Spleen (tissue), 11 donors: ENCODE measurements at regions not wholly inside any gene's neighbourhood (a gene's known extent, or its start where the extent isn't known, plus 50 kb on each side); places are given as distances from the start of the nearest gene placed in this dataset.

Source experiments
- DNase-seq: peaks from one replicate; pipeline ENCODE4 v3.0.0-alpha.2; 2020
- H3K27ac ChIP-seq, 8 donors: fragments of 200-600 bp; sonication (generic) in 7 of 8; 1 replicate in 4 of 8; 2 replicates in 4 of 8; pipeline versions ENCODE4 v1.5.0 to v1.8.0; 2016 to 2021; ENCODE audit warnings: inconsistent platforms in 4 of 8, mild to moderate bottlenecking in 4 of 8, moderate library complexity in 1 of 8
- H3K27me3 ChIP-seq, 7 donors: fragments of 200-600 bp; sonication (generic) in 6 of 7; replicated peaks in 1 of 7; 1 replicate in 4 of 7; 2 replicates in 3 of 7; pipeline versions ENCODE4 v1.5.0 to v1.8.0; 2016 to 2021; ENCODE audit warnings: inconsistent platforms in 3 of 7, mild to moderate bottlenecking in 1 of 7
- H3K36me3 ChIP-seq, 6 donors: fragments of 200-600 bp; sonication (generic) in 5 of 6; 1 replicate in 4 of 6; 2 replicates in 2 of 6; pipeline versions ENCODE4 v1.5.0 to v1.8.0; 2016 to 2021; ENCODE audit warnings: inconsistent platforms in 2 of 6
- H3K4me1 ChIP-seq, 6 donors: fragments of 200-600 bp; sonication (generic) in 5 of 6; 1 replicate in 3 of 6; 2 replicates in 3 of 6; pipeline versions ENCODE4 v1.5.0 to v1.8.0; 2016 to 2021; ENCODE audit warnings: inconsistent platforms in 3 of 6
- H3K4me3 ChIP-seq, 8 donors: fragments of 200-600 bp; sonication (generic) in 7 of 8; 1 replicate in 4 of 8; 2 replicates in 4 of 8; pipeline versions ENCODE4 v1.5.0 to v1.8.0; 2016 to 2021; ENCODE audit warnings: inconsistent platforms in 4 of 8, mild to moderate bottlenecking in 4 of 8, moderate library complexity in 2 of 8
- H3K9me3 ChIP-seq, 8 donors: fragments of 200-600 bp; sonication (generic) in 7 of 8; 1 replicate in 4 of 8; 2 replicates in 4 of 8; pipeline versions ENCODE4 v1.5.0 to v1.8.0; 2016 to 2021; ENCODE audit warnings: inconsistent platforms in 4 of 8
- POLR2A ChIP-seq, 3 donors: fragments of 450-650 bp; IDR thresholded peaks; one replicate each; pipeline ENCODE4 v1.5.1; 2017; ENCODE audit warnings: antibody characterized with exemption in 3 of 3, mild to moderate bottlenecking in 1 of 3
- POLR2AphosphoS5 ChIP-seq, 3 donors: sonication (generic); formaldehyde crosslinking; IDR thresholded peaks; one replicate each; pipeline ENCODE4 v1.5.1; 2017; ENCODE audit warnings: antibody characterized with exemption in 3 of 3
- WGBS, 5 donors: extraction: QIAGEN DNeasy Blood & Tissue Kit in 3 of 5; methylation state at CpG; one replicate each; pipeline versions ENCODE4 v1.1.5 to v1.1.7; 2013 to 2018; 5-methylcytosine and 5-hydroxymethylcytosine counted together
- intact Hi-C: fragments of 100-400 bp; cut with DNase I; formaldehyde crosslinking; loops from one replicate; pipeline ENCODE4 v1.15.0; 2023; ENCODE audit warnings: low total_unique reads
- TF ChIP-seq, protein P1 (sequence below), 11 experiments: fragments of 200-600 bp in 7 of 11; fragments of 450-650 bp in 4 of 11; sonication (generic) in 4 of 11; IDR thresholded peaks in 8 of 11; conservative IDR thresholded peaks in 3 of 11; 1 replicate in 7 of 11; 2 replicates in 4 of 11; pipeline versions ENCODE4 v1.4.0 to v1.8.0; 2016 to 2021; ENCODE audit warnings: antibody characterized with exemption in 11 of 11, inconsistent platforms in 4 of 11, mild to moderate bottlenecking in 1 of 11
- donor health status: healthy with polysubstance abuse.
- donor health status: DM: no; HTN: no; CAD: no; lungs with moderate emphysema.
- donor health status: DM: no; HTN: no; CAD: no.
- donor health status: Bipolar disorder and iron deficiency.
- donor health status: healthy.
- donor health status: DM: no; HTN: no; CAD: no.
- donor health status: DM: yes; HTN: yes; CAD: no.

GRCh38 chr7:13797545-13797944 is 191.9 kb downstream of the ETV1 start:
- Histone ChIP-seq H3K27ac (no peak overlapping the region), H3K27me3 (no peaks in the 10 kb centered on the region), H3K9me3 (no peaks in the 10 kb centered on the region), H3K36me3 (no peaks in the 10 kb centered on the region), H3K4me3 (no peak overlapping the region), H3K4me1 (no peaks in the 10 kb centered on the region)
- DNase-seq = no peak
- 57 to 72% (median 61%) methylated on average over 1 of the region's 1 CpG for WGBS, 5 donors
- TF ChIP-seq, protein P1, sequence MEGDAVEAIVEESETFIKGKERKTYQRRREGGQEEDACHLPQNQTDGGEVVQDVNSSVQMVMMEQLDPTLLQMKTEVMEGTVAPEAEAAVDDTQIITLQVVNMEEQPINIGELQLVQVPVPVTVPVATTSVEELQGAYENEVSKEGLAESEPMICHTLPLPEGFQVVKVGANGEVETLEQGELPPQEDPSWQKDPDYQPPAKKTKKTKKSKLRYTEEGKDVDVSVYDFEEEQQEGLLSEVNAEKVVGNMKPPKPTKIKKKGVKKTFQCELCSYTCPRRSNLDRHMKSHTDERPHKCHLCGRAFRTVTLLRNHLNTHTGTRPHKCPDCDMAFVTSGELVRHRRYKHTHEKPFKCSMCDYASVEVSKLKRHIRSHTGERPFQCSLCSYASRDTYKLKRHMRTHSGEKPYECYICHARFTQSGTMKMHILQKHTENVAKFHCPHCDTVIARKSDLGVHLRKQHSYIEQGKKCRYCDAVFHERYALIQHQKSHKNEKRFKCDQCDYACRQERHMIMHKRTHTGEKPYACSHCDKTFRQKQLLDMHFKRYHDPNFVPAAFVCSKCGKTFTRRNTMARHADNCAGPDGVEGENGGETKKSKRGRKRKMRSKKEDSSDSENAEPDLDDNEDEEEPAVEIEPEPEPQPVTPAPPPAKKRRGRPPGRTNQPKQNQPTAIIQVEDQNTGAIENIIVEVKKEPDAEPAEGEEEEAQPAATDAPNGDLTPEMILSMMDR (IDR thresholded peaks at IDR 0.05 in 8 of 11, conservative IDR thresholded peaks at IDR 0.05 in 3 of 11) = no peak
- TF ChIP-seq POLR2A (IDR thresholded peaks at IDR 0.05) (no peak), POLR2AphosphoS5 (IDR thresholded peaks at IDR 0.05) (no peak)
- intact Hi-C loops = no loop called here

- TF ChIP-seq POLR2AphosphoS5 (IDR thresholded peaks at IDR 0.05) (no peak), POLR2A (IDR thresholded peaks at IDR 0.05) (no peak)
- TF ChIP-seq, protein P1 (IDR thresholded peaks at IDR 0.05 in 8 of 11, conservative IDR thresholded peaks at IDR 0.05 in 3 of 11) = no peak
- Histone ChIP-seq H3K4me1 (no peaks in the 10 kb centered on the region), H3K9me3 (no peaks in the 10 kb centered on the region), H3K4me3 (no peak overlapping the region), H3K27me3 (no peaks in the 10 kb centered on the region), H3K27ac (no peak overlapping the region), H3K36me3 (no peaks in the 10 kb centered on the region)
- no peak for DNase-seq
- intact Hi-C loops = no loop called here
- 71 to 82% (median 78%) methylated on average over 6 of the region's 6 CpGs for WGBS, 5 donors
Observed at GRCh38 chr7:13800694-13801448, 188.6 kb downstream of the ETV1 start.

GRCh38 chr7:13801669-13802068 is 187.8 kb downstream of the ETV1 start:
- TF ChIP-seq POLR2A (IDR thresholded peaks at IDR 0.05) (no peak), POLR2AphosphoS5 (IDR thresholded peaks at IDR 0.05) (no peak)
- TF ChIP-seq, protein P1 (IDR thresholded peaks at IDR 0.05 in 8 of 11, conservative IDR thresholded peaks at IDR 0.05 in 3 of 11) = no peak

DNA sequence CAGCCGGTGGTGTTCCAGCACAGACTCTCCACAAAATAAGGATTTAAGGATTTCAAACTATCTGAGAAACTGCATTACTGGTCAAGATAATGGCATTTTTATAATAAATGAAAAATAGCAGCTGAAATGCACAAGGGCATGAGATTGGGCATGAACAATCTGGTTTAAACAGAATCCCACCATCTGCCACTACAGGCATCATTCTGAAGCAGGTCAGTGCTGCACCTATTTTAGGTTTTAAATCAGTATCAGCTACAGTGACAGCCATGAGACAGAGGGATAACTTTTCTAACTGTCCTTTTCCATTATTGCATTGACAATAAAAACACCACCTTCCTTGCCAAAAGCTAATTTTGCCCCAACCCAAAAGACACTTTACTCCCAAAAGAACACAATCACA is 186.8 kb downstream of the ETV1 start:
- intact Hi-C loops = no loop called here
- DNase-seq = no peak
- WGBS, 5 donors = 88 to 100% (median 97%) methylated on average over 1 of the region's 1 CpG
- Histone ChIP-seq H3K4me3 (no peak overlapping the region), H3K4me1 (no peaks in the 10 kb centered on the region), H3K27ac (no peak overlapping the region), H3K36me3 (no peaks in the 10 kb centered on the region), H3K27me3 (no peaks in the 10 kb centered on the region), H3K9me3 (no peaks in the 10 kb centered on the region)
- TF ChIP-seq, protein P1 (IDR thresholded peaks at IDR 0.05 in 8 of 11, conservative IDR thresholded peaks at IDR 0.05 in 3 of 11) = no peak
- TF ChIP-seq POLR2AphosphoS5 (IDR thresholded peaks at IDR 0.05) = no peak
- TF ChIP-seq POLR2A (IDR thresholded peaks at IDR 0.05) = no peak

More at GRCh38 chr7:13801669-13802068, 187.8 kb downstream of the ETV1 start:
- H3K36me3 ChIP-seq = no peaks in the 10 kb centered on the region
- no peak for DNase-seq
- no peaks in the 10 kb centered on the region for H3K4me1 ChIP-seq
- no peaks in the 10 kb centered on the region for H3K27me3 ChIP-seq
- H3K27ac ChIP-seq = no peak overlapping the region
- intact Hi-C loops = no loop called here
- H3K9me3 ChIP-seq = no peaks in the 10 kb centered on the region
- WGBS, 5 donors = 58 to 75% (median 68%) methylated on average over 1 of the region's 1 CpG
- H3K4me3 ChIP-seq = no peak overlapping the region
